ENCODE measurements at regions not wholly inside any gene's neighbourhood (a gene's known extent, or its start where the extent isn't known, plus 50 kb on each side); places are given as distances from the start of the nearest gene placed in this dataset.

DNA sequence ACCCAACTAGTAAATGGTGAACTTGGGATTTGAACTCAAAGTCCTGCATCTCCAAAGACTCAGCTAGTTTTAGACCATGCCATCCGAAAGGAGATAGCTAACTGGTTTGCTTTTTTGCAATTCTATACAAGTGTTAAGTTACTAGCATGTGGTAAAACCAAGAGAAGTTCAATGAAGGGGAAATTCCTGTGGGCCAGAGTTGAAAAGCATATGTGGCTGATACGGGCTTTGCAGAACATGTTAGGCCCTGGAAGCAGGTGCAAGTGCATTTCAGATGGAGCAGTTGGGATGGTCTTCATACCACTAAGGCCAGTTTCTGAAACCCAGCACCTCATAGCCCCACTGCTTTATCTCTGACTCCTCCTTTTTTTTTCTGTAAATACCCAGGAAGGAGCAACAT lies 620.9 kb downstream of the PLPP3 start:
- TF ChIP-seq, protein P1, sequence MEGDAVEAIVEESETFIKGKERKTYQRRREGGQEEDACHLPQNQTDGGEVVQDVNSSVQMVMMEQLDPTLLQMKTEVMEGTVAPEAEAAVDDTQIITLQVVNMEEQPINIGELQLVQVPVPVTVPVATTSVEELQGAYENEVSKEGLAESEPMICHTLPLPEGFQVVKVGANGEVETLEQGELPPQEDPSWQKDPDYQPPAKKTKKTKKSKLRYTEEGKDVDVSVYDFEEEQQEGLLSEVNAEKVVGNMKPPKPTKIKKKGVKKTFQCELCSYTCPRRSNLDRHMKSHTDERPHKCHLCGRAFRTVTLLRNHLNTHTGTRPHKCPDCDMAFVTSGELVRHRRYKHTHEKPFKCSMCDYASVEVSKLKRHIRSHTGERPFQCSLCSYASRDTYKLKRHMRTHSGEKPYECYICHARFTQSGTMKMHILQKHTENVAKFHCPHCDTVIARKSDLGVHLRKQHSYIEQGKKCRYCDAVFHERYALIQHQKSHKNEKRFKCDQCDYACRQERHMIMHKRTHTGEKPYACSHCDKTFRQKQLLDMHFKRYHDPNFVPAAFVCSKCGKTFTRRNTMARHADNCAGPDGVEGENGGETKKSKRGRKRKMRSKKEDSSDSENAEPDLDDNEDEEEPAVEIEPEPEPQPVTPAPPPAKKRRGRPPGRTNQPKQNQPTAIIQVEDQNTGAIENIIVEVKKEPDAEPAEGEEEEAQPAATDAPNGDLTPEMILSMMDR (IDR thresholded peaks at IDR 0.05; ENCODE audit: insufficient read depth, low read length), result no peak
- TF ChIP-seq, protein P2, sequence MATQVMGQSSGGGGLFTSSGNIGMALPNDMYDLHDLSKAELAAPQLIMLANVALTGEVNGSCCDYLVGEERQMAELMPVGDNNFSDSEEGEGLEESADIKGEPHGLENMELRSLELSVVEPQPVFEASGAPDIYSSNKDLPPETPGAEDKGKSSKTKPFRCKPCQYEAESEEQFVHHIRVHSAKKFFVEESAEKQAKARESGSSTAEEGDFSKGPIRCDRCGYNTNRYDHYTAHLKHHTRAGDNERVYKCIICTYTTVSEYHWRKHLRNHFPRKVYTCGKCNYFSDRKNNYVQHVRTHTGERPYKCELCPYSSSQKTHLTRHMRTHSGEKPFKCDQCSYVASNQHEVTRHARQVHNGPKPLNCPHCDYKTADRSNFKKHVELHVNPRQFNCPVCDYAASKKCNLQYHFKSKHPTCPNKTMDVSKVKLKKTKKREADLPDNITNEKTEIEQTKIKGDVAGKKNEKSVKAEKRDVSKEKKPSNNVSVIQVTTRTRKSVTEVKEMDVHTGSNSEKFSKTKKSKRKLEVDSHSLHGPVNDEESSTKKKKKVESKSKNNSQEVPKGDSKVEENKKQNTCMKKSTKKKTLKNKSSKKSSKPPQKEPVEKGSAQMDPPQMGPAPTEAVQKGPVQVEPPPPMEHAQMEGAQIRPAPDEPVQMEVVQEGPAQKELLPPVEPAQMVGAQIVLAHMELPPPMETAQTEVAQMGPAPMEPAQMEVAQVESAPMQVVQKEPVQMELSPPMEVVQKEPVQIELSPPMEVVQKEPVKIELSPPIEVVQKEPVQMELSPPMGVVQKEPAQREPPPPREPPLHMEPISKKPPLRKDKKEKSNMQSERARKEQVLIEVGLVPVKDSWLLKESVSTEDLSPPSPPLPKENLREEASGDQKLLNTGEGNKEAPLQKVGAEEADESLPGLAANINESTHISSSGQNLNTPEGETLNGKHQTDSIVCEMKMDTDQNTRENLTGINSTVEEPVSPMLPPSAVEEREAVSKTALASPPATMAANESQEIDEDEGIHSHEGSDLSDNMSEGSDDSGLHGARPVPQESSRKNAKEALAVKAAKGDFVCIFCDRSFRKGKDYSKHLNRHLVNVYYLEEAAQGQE (IDR thresholded peaks at IDR 0.05; ENCODE audit: insufficient replicate concordance, low read depth), result no peak
- TF ChIP-seq GABPA (IDR thresholded peaks at IDR 0.05; ENCODE audit: low read depth) (no peak), POLR2AphosphoS5 (IDR thresholded peaks at IDR 0.05; ENCODE audit: low read depth) (no peak), SPI1 (IDR thresholded peaks at IDR 0.05; ENCODE audit: borderline replicate concordance, low read depth) (no peak)
